T-helper 1 cell treated with Interleukin-12 subunit alpha and Interleukin-12 subunit beta and Interleukin-4 antibody, amounts not matched to agents 30 ng/mL and 1 ng/mL, for 36 hours (primary cell): ENCODE measurements at regions not wholly inside any gene's neighbourhood (a gene's known extent, or its start where the extent isn't known, plus 50 kb on each side); places are given as distances from the start of the nearest gene placed in this dataset.

Experiments used
- intact Hi-C: fragments of 100-400 bp; cut with micrococcal nuclease; formaldehyde crosslinking; loops from one replicate; pipeline ENCODE4 v1.15.1; 2024

- intact Hi-C loops = no loop called here
Observed at GRCh38 chr10:78904196-78904595, 164.6 kb upstream of the ZMIZ1 start.

DNA sequence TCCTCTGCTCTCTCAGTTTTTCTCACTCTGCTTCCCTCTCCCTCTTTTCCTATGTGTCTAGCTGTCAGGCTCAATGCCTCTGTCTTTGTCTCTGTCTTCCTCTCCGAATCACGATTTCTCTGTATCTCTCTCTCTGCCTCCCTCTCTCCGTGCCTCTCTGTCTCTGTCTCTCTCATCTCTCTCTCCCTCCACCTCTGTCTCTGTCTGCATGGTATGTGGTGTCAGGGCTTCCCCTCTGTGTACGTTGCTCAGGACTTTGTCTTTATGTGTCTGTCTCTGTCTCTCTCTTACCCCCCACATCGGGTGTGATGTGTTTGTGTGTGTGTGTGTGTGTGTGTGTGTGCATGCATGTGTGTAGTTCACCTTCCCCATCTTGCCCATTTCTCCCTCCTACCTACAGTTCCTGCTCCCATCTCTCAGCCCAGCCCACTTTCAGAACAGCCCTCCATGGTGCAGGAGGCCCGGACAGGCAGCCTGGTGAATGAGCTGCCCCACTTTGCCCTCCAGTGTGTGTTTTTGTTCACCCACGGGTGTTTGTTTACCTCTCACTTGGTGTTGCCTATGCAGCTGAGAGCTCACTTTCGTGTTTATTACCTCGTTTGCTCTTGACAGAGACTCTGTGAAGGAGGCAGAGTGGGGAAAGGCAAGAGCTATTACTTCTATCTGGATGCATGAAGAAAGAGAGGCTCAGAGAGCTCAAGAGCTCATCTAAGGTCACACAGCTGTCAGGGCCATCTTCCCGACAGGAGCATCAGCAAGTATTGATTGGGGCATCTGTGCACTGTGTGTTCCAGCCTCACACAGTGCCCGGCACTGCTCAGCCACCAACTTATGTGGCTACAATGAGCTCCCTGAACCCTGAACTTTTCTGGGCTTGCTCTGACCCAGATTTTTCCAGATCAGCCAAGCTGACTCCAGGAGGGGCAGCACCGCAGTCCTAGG, 163.5 kb upstream of the ZMIZ1 start:
- intact Hi-C loops = no loop called here

DNA sequence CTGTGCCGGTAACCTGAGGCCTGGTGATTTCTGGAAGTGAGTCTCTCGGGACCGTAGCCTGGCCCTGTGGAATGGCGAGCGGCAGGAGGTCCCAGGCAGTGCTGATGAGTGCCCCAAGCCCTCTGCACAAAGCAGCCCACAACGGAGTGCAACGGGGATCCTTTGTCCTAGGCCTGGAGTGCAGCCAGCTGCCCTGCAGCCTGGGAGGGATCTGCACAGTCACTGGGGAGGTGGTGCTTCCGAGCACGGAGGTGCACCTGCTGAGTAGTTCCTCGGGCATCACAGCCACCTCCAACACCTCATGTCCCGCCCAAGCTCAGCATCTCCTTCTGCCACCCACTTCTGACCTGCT, 162.8 kb upstream of the ZMIZ1 start:
- intact Hi-C loops = loop anchor here (2.0 kb wide), 1 partner anchor 859 kb away; no protein-coding TSS in a partner anchor

- intact Hi-C loops = loop anchor here (2.0 kb wide), 1 partner anchor 860 kb away; no protein-coding TSS in a partner anchor
Observed at GRCh38 chr10:78906734-78907390, 161.9 kb upstream of the ZMIZ1 start.

DNA sequence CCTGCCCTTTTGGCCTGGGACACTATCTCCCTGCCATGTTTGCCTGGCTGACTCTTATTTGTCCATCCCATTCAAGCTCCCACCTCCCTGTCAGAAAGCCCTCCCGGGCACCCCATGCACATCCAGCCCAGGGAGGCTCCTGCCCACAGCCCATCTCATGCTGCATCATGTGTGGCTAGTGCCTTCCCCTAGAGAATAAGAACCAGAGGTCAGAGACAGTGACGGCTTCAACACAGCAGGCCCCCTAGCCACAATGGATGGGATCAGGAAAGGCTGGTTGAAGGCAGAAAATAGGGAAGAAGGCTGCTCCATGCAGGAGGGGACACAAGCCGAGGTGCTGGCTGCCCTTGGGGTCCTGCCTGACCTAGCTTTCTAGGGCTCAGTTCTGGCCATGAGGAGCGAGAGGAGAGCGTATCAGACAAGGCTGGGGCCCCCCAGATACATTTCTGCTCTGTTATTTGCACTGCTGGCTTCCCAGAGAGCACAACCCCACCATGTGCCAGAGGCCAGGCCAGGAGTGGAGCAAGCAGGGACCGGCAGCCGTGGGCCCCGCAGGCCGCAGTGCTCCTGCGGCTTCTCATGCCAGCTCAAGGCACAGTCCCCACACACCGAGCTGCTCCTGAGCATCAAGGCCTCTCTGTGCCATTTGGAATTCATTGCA, 161.1 kb upstream of the ZMIZ1 start:
- intact Hi-C loops = loop anchor here (2.0 kb wide), 1 partner anchor 861 kb away; no protein-coding TSS in a partner anchor

- intact Hi-C loops = no loop called here
Observed at GRCh38 chr10:78909221-78909620, 159.5 kb upstream of the ZMIZ1 start.

GRCh38 chr10:78910021-78910420, 158.7 kb upstream of the ZMIZ1 start:
- intact Hi-C loops = no loop called here

- intact Hi-C loops = no loop called here
Observed at GRCh38 chr10:78910476-78910875, 158.3 kb upstream of the ZMIZ1 start.

- intact Hi-C loops = no loop called here
Observed at GRCh38 chr10:78910886-78911285, 157.9 kb upstream of the ZMIZ1 start.

DNA sequence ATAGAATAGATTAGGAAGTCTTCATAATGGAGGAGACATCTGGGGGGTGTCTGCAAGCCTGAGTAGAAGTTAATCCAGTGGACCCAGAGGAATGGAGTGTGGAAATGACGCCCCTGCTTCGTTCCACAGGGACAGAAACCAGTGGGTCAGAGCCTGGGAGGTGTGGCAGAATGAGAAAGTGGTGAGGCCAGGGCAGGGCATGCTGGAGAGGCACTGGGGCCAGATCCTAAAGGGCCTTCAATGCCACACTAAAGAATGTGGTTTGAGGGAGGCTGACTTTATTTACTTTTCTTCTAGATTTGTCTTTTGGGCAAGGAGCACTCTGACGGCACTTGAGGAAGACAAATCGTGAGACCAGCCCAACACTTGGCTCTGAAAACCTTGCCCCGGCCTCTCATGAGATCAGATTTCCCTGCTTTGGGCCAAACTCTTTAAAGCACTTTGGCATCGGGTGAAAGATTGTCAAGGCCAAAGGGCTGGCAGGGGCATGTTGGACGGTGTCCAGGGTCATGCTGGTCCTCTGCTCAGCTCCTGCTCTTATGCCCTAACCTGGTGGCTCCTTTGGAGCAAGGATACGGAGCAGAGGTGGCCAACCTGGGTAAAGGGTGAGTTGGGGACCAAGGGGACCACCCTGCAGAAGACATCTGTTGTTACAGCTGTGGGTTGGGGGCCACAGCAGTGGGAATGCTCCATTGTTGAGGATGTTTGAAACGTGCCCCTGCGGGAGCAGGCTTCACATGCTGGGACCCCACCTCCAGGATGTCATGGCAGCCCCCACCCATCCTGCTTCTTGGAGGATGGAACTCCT, 157.0 kb upstream of the ZMIZ1 start:
- intact Hi-C loops = no loop called here

DNA sequence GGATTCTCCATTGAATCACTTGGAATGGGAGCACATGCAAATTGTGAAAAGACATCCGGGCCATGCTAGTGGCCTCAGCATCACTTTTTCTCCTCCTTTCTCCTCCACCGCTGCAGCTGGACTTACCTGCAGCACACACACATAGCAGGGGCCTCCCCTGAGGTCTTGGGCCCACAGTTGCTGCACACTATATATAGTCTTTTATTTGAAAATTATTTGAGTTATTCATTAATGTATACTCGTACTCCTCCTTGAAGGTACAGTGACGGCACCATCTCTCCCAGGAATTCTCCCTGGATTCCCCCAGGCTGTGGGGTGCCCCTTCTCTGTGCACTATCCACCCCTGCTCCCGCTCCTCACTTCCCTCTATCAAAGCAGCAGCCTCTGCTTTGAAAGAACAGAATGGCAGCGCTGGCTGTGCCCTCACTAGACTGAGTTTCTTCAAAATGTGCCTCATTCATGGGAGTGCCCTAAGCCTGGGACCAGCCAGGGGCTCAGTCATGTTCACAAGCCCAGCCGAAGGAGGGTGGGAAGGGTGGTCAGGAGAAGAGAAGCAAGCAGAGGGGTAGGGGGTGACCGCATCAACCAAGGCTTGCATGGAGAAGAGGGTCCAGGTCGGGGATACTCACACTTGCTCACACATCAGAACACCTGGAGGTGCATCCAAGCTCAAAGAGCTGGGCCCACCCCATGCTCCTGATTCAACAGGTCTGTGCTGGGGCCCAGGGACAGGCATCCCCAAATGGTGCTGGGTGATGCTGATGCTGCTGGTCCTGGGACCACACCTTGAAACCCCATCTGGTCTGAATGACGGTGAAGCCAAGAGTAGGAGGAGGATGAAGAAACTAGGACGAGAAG, 156.2 kb upstream of the ZMIZ1 start:
- intact Hi-C loops = no loop called here

GRCh38 chr10:78913219-78914059, 155.3 kb upstream of the ZMIZ1 start:
- intact Hi-C loops = no loop called here

- intact Hi-C loops = no loop called here
Observed at GRCh38 chr10:78914060-78914378, 154.7 kb upstream of the ZMIZ1 start.

- intact Hi-C loops = no loop called here
Observed at GRCh38 chr10:78914502-78915189, 154.1 kb upstream of the ZMIZ1 start.

DNA sequence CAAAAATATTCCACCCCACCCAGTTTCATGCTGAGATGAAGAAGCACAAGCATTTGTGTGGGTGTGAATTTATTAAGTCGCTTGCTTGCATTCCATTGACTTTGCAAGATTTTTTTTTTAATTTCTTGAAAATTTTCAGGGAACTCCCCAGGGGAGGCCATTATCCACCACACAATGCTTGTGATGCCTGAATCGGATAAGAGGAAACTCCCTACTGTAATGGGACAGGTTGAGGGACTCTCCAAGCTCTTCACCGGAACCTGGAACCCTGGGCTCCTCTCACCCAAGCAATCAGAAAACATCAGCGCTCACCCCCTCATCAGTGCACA, 153.6 kb upstream of the ZMIZ1 start:
- intact Hi-C loops = no loop called here

GRCh38 chr10:78916227-78916626, 152.5 kb upstream of the ZMIZ1 start:
- intact Hi-C loops = no loop called here

DNA sequence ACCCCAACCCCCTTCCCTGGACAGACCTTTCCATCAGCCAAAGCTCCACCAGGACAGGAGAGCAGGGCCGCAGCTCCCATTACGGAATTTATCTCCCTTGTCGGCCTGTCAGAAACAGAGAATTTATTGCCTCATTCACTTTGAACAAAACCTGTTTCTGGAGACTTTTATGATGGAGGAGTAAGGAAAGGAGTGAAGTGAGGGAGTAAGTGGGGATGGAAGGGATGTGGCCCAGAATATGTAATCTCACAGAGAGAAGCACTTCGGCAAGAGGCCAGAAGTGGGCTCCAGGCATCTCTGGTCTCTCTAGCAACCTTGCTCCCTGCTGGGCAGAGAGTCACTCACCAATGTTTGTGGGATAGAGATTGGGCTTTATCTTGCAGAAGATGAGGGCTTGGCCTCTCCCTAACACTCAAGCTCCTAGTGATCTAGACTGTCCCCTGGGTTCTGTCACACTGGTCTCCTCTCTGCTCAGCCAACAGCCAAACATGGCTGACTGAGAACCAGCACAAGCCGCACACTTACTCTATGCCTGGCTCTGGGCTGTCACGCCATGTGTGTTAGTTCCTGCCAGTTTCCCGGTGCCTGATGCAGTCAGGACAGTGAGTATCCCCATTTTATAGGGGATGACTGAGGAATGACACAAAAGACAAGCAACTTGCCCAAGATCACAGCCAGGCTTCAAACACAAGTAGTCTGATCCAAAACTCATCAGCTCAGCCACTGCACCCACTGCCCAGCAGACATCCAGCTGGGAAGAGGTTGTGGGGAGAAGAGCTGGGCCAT, 149.4 kb upstream of the ZMIZ1 start:
- intact Hi-C loops = no loop called here

DNA sequence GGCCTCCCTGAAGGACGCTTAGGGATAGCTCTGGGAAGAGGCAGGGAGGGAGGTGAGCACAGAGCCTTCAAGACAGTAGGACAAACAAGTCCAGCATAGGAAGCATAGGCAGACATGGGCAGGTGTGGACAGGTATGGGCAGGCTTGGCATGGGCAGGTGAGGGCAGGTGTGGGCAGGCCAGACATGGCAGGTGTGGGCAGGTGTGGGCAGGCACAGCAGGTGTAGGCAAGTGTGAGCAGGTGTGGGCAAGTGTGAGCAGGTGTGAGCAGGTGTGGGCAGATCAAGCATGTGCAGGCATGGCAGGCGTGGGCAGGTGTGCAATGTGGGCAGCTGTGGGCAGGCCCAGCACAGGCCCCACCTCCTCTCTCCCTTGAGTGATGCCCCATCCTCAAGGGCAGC, 148.8 kb upstream of the ZMIZ1 start:
- intact Hi-C loops = no loop called here
